ENCODE measurements at regions not wholly inside any gene's neighbourhood (a gene's known extent, or its start where the extent isn't known, plus 50 kb on each side); places are given as distances from the start of the nearest gene placed in this dataset.

DNA sequence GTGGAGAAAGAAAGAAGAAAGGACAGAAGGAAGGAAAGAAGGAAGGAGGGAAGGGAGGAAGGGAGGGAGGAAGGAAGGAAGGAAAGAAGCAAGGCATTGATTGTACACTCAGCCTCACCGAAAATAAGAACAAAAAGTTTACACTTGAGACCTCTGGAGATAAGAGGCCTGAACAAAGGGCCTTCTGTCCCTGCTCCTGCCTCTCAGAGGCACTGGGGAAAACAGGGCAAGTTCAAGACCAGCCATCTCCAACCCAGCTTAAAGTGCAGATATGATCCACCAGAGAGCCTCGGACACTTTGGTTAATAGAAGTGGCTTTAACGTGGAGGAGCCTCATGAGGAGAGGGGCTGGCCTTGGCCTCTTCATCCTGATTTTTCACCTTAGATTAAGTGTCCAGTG, 582.9 kb upstream of the PPP2R3A start:
- H3K27ac Mint-ChIP-seq (ENCODE audit: unreplicated experiment) = no peak overlapping the region
- peaks cover 3% of the 10 kb centered on the region for H3K27me3 Mint-ChIP-seq (ENCODE audit: unreplicated experiment)
- DNase-seq (ENCODE audit: low spot score) = no peak
- H3K4me3 Mint-ChIP-seq (ENCODE audit: unreplicated experiment) = no peak overlapping the region
- TF ChIP-seq, protein P1, sequence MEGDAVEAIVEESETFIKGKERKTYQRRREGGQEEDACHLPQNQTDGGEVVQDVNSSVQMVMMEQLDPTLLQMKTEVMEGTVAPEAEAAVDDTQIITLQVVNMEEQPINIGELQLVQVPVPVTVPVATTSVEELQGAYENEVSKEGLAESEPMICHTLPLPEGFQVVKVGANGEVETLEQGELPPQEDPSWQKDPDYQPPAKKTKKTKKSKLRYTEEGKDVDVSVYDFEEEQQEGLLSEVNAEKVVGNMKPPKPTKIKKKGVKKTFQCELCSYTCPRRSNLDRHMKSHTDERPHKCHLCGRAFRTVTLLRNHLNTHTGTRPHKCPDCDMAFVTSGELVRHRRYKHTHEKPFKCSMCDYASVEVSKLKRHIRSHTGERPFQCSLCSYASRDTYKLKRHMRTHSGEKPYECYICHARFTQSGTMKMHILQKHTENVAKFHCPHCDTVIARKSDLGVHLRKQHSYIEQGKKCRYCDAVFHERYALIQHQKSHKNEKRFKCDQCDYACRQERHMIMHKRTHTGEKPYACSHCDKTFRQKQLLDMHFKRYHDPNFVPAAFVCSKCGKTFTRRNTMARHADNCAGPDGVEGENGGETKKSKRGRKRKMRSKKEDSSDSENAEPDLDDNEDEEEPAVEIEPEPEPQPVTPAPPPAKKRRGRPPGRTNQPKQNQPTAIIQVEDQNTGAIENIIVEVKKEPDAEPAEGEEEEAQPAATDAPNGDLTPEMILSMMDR (IDR thresholded peaks at IDR 0.05; ENCODE audit: unreplicated experiment) = no peak
- no peaks in the 10 kb centered on the region for H3K36me3 Mint-ChIP-seq (ENCODE audit: low read depth, unreplicated experiment)
- H3K4me1 Mint-ChIP-seq (ENCODE audit: unreplicated experiment) = peaks cover 6% of the 10 kb centered on the region
- no peaks in the 10 kb centered on the region for H3K9me3 Mint-ChIP-seq (ENCODE audit: unreplicated experiment)

GRCh38 chr3:135383301-135383700, 582.2 kb upstream of the PPP2R3A start:
- TF ChIP-seq, protein P1 (IDR thresholded peaks at IDR 0.05; ENCODE audit: unreplicated experiment) = no peak
- Mint-ChIP-seq H3K27me3 (ENCODE audit: unreplicated experiment) (peaks cover 1% of the 10 kb centered on the region), H3K36me3 (ENCODE audit: low read depth, unreplicated experiment) (no peaks in the 10 kb centered on the region), H3K4me1 (ENCODE audit: unreplicated experiment) (peaks cover 6% of the 10 kb centered on the region), H3K9me3 (ENCODE audit: unreplicated experiment) (no peaks in the 10 kb centered on the region), H3K4me3 (ENCODE audit: unreplicated experiment) (no peak overlapping the region), H3K27ac (ENCODE audit: unreplicated experiment) (no peak overlapping the region)
- DNase-seq (ENCODE audit: low spot score) = no peak

GRCh38 chr3:135392151-135392550, 573.4 kb upstream of the PPP2R3A start:
- H3K27ac Mint-ChIP-seq (ENCODE audit: unreplicated experiment) = no peak overlapping the region
- H3K36me3 Mint-ChIP-seq (ENCODE audit: low read depth, unreplicated experiment) = no peaks in the 10 kb centered on the region
- peaks cover 2% of the 10 kb centered on the region for H3K27me3 Mint-ChIP-seq (ENCODE audit: unreplicated experiment)
- no peaks in the 10 kb centered on the region for H3K4me1 Mint-ChIP-seq (ENCODE audit: unreplicated experiment)
- H3K9me3 Mint-ChIP-seq (ENCODE audit: unreplicated experiment) = no peaks in the 10 kb centered on the region
- no peak for DNase-seq (ENCODE audit: low spot score)
- TF ChIP-seq, protein P1 (IDR thresholded peaks at IDR 0.05; ENCODE audit: unreplicated experiment) = no peak
- H3K4me3 Mint-ChIP-seq (ENCODE audit: unreplicated experiment) = no peak overlapping the region

DNA sequence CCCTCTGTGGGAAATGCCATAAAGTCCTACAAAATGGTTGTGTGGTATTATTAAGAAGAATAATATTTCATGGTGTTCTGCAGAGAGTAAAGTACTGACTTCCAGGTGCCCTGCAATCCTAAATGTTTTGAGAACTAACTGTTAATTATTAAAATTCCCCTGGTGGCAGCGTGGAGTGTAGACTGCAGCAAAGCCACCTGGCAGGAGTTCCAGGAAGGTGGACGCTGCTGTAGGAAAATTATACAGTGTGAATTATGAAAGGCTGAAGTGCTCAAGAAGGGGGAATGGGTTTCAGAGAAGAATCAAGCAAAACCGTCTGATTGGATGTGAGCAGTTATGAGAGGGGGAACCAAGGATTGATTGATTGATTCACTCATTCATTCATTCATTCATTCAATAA, 572.4 kb upstream of the PPP2R3A start:
- no peaks in the 10 kb centered on the region for H3K36me3 Mint-ChIP-seq (ENCODE audit: low read depth, unreplicated experiment)
- H3K9me3 Mint-ChIP-seq (ENCODE audit: unreplicated experiment) = no peaks in the 10 kb centered on the region
- TF ChIP-seq, protein P1 (IDR thresholded peaks at IDR 0.05; ENCODE audit: unreplicated experiment) = no peak
- peaks cover 2% of the 10 kb centered on the region for H3K27me3 Mint-ChIP-seq (ENCODE audit: unreplicated experiment)
- no peak overlapping the region for H3K4me3 Mint-ChIP-seq (ENCODE audit: unreplicated experiment)
- no peak for DNase-seq (ENCODE audit: low spot score)
- H3K27ac Mint-ChIP-seq (ENCODE audit: unreplicated experiment) = no peak overlapping the region
- H3K4me1 Mint-ChIP-seq (ENCODE audit: unreplicated experiment) = no peaks in the 10 kb centered on the region

DNA sequence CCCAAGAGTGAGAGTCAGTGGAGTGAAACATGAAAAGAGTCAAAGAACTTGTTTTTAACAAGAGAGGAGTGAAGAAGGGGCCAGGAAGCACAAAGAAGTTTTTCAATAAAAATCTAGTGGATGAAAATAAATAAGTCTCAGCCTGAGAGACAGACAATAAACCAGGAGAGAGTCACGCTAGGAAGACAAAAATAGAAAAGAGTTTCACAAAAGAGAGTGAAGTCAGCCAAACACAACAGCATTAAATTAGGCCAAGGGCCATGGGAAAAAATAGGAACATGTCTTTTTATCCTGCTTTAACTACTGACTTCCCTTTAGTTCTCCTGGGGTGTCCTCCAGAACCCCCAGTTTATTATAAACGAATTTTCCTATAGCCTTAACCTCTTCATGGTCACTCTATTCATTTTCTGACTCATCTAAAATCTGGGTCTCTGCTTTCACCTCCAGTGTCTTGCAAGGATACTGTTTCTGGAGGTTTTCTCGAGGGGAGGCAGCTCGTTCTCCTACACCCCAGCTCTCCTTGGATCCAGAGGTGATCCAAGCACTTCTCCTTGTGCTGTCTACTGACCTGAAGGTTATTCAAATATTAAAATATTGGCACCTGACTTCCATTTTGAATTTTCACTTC, 571.5 kb upstream of the PPP2R3A start:
- no peak for DNase-seq (ENCODE audit: low spot score)
- H3K27ac Mint-ChIP-seq (ENCODE audit: unreplicated experiment) = no peak overlapping the region
- TF ChIP-seq, protein P1 (IDR thresholded peaks at IDR 0.05; ENCODE audit: unreplicated experiment) = no peak
- H3K27me3 Mint-ChIP-seq (ENCODE audit: unreplicated experiment) = peaks cover 2% of the 10 kb centered on the region
- H3K9me3 Mint-ChIP-seq (ENCODE audit: unreplicated experiment) = no peaks in the 10 kb centered on the region
- H3K4me1 Mint-ChIP-seq (ENCODE audit: unreplicated experiment) = no peaks in the 10 kb centered on the region
- no peak overlapping the region for H3K4me3 Mint-ChIP-seq (ENCODE audit: unreplicated experiment)
- no peaks in the 10 kb centered on the region for H3K36me3 Mint-ChIP-seq (ENCODE audit: low read depth, unreplicated experiment)

Data from endothelial cell (in vitro differentiated cells).